ENCODE measurements at regions not wholly inside any gene's neighbourhood (a gene's known extent, or its start where the extent isn't known, plus 50 kb on each side); places are given as distances from the start of the nearest gene placed in this dataset.
A peak's percentile ranks its signal among the peaks of the same experiment; 100 is the strongest.

GRCh38 chr7:106485031-106485551, 175.9 kb downstream of the CCDC71L start:
- TF ChIP-seq CTCF (IDR thresholded peaks at IDR 0.05; ENCODE audit: insufficient read depth in 1 of 2, low read depth in 1 of 2, low read length in 1 of 2, severe bottlenecking in 1 of 2, unreplicated experiment in 1 of 2), result no peak
- DNase-seq, result no peak
- H3K9me3 ChIP-seq, result no peaks in the 10 kb centered on the region
- no peaks in the 10 kb centered on the region for H3K36me3 ChIP-seq (ENCODE audit: control insufficient read depth, insufficient read depth, low read length)
- CTCF ChIA-PET, result interaction anchor here (1.1 kb wide), 1 partner anchor 23 kb away, joined by 6 read pairs; no protein-coding TSS in a partner anchor
- no TSS peak for BruUV-seq (replicated peaks)
- intact Hi-C loops (cut with micrococcal nuclease; ENCODE audit: unreplicated experiment), result no loop called here
- Mint-ChIP-seq H3K27ac (ENCODE audit: unreplicated experiment) (no peak overlapping the region), H3K27me3 (ENCODE audit: insufficient read depth, unreplicated experiment) (no peaks in the 10 kb centered on the region), H3K9me3 (ENCODE audit: unreplicated experiment) (no peaks in the 10 kb centered on the region), H3K36me3 (ENCODE audit: insufficient read depth, unreplicated experiment) (no peaks in the 10 kb centered on the region), H3K4me3 (ENCODE audit: unreplicated experiment) (no peak overlapping the region), H3K4me1 (ENCODE audit: low read depth, unreplicated experiment) (no peaks in the 10 kb centered on the region)
- no peaks in the 10 kb centered on the region for H3K4me1 ChIP-seq
- H3K4me3 ChIP-seq (ENCODE audit: low read depth, low read length), result no peak overlapping the region
- POLR2A ChIA-PET, result no interaction called here
- no peaks in the 10 kb centered on the region for H3K27me3 ChIP-seq (replicated peaks; ENCODE audit: control insufficient read depth, insufficient read depth, low read length)

- Histone ChIP-seq H3K9me3 (no peaks in the 10 kb centered on the region), H3K27me3 (replicated peaks; ENCODE audit: control insufficient read depth, insufficient read depth, low read length) (no peaks in the 10 kb centered on the region), H3K4me3 (ENCODE audit: low read depth, low read length) (no peak overlapping the region), H3K36me3 (ENCODE audit: control insufficient read depth, insufficient read depth, low read length) (no peaks in the 10 kb centered on the region), H3K4me1 (no peaks in the 10 kb centered on the region)
- Mint-ChIP-seq H3K9me3 (ENCODE audit: unreplicated experiment) (no peaks in the 10 kb centered on the region), H3K36me3 (ENCODE audit: insufficient read depth, unreplicated experiment) (no peaks in the 10 kb centered on the region), H3K27me3 (ENCODE audit: insufficient read depth, unreplicated experiment) (no peaks in the 10 kb centered on the region), H3K27ac (ENCODE audit: unreplicated experiment) (no peak overlapping the region), H3K4me1 (ENCODE audit: low read depth, unreplicated experiment) (no peaks in the 10 kb centered on the region), H3K4me3 (ENCODE audit: unreplicated experiment) (no peak overlapping the region)
- intact Hi-C loops (cut with micrococcal nuclease; ENCODE audit: unreplicated experiment), result no loop called here
- POLR2A ChIA-PET, result no interaction called here
- no TSS peak for BruUV-seq (replicated peaks)
- CTCF ChIA-PET, result interaction anchor here (1.1 kb wide), 1 partner anchor 23 kb away, joined by 6 read pairs; no protein-coding TSS in a partner anchor
- peak in 1 of 2 experiments; percentile 18 for DNase-seq
- no peak for TF ChIP-seq CTCF (IDR thresholded peaks at IDR 0.05; ENCODE audit: insufficient read depth in 1 of 2, low read depth in 1 of 2, low read length in 1 of 2, severe bottlenecking in 1 of 2, unreplicated experiment in 1 of 2)
These were observed 176.4 kb downstream of the CCDC71L start for GRCh38 chr7:106484562-106484961.

- ChIA-PET POLR2A (no interaction called here), CTCF (no interaction called here)
- Mint-ChIP-seq H3K27ac (ENCODE audit: unreplicated experiment) (no peak overlapping the region), H3K36me3 (ENCODE audit: insufficient read depth, unreplicated experiment) (no peaks in the 10 kb centered on the region), H3K27me3 (ENCODE audit: insufficient read depth, unreplicated experiment) (no peaks in the 10 kb centered on the region), H3K4me3 (ENCODE audit: unreplicated experiment) (no peak overlapping the region), H3K9me3 (ENCODE audit: unreplicated experiment) (no peaks in the 10 kb centered on the region), H3K4me1 (ENCODE audit: low read depth, unreplicated experiment) (no peaks in the 10 kb centered on the region)
- no peak for TF ChIP-seq CTCF (IDR thresholded peaks at IDR 0.05; ENCODE audit: insufficient read depth in 1 of 2, low read depth in 1 of 2, low read length in 1 of 2, severe bottlenecking in 1 of 2, unreplicated experiment in 1 of 2)
- H3K36me3 ChIP-seq (ENCODE audit: control insufficient read depth, insufficient read depth, low read length), result no peaks in the 10 kb centered on the region
- no TSS peak for BruUV-seq (replicated peaks)
- H3K27me3 ChIP-seq (replicated peaks; ENCODE audit: control insufficient read depth, insufficient read depth, low read length), result no peaks in the 10 kb centered on the region
- no peak overlapping the region for H3K4me3 ChIP-seq (ENCODE audit: low read depth, low read length)
- H3K4me1 ChIP-seq, result no peaks in the 10 kb centered on the region
- DNase-seq, result no peak
- H3K9me3 ChIP-seq, result no peaks in the 10 kb centered on the region
- intact Hi-C loops (cut with micrococcal nuclease; ENCODE audit: unreplicated experiment), result no loop called here
These were observed 178.9 kb downstream of the CCDC71L start for GRCh38 chr7:106482091-106482490.

Measured in Caco-2 (cell line).